ENCODE measurements at regions not wholly inside any gene's neighbourhood (a gene's known extent, or its start where the extent isn't known, plus 50 kb on each side); places are given as distances from the start of the nearest gene placed in this dataset.

- DNase-seq, result no peak
These were observed 637.8 kb downstream of the RAB28 start for GRCh38 chr4:12846368-12846767.

- no peak for DNase-seq
These were observed 640.0 kb downstream of the RAB28 start for GRCh38 chr4:12844141-12844540.

- no peak for DNase-seq
These were observed 656.2 kb downstream of the RAB28 start for GRCh38 chr4:12827966-12828365.

- DNase-seq, result no peak
These were observed 692.6 kb downstream of the RAB28 start for GRCh38 chr4:12791536-12791935.

- DNase-seq, result no peak
These were observed 696.9 kb downstream of the RAB28 start for GRCh38 chr4:12787261-12787660.

GRCh38 chr4:12778706-12779105, 705.4 kb downstream of the RAB28 start:
- no peak for DNase-seq

- DNase-seq, result no peak
These were observed 705.9 kb downstream of the RAB28 start for GRCh38 chr4:12778191-12778590.

GRCh38 chr4:12770351-12770750, 713.8 kb downstream of the RAB28 start:
- DNase-seq, result no peak

- DNase-seq, result no peak
These were observed 722.4 kb downstream of the RAB28 start for GRCh38 chr4:12761694-12762093.

- DNase-seq, result no peak
These were observed 737.0 kb downstream of the RAB28 start for GRCh38 chr4:12747154-12747553.

GRCh38 chr4:12746221-12746620, 737.9 kb downstream of the RAB28 start:
- DNase-seq, result no peak

GRCh38 chr4:12734586-12734985, 749.6 kb downstream of the RAB28 start:
- DNase-seq, result no peak

GRCh38 chr4:12729384-12729783, 754.8 kb downstream of the RAB28 start:
- DNase-seq, result peak; percentile 4 to 38 (median 14)

- peak in 3 of 4 experiments; percentile 4 to 28 (median 14) for DNase-seq
These were observed 759.6 kb downstream of the RAB28 start for GRCh38 chr4:12724510-12724909.

- no peak for DNase-seq
These were observed 760.2 kb downstream of the RAB28 start for GRCh38 chr4:12723849-12724447.

- DNase-seq, result no peak
These were observed 767.2 kb downstream of the RAB28 start for GRCh38 chr4:12716896-12717295.

- no peak for DNase-seq
These were observed 771.3 kb downstream of the RAB28 start for GRCh38 chr4:12712648-12713339.

GRCh38 chr4:12707381-12708175, 776.6 kb downstream of the RAB28 start:
- DNase-seq, result no peak

- no peak for DNase-seq
These were observed 781.1 kb downstream of the RAB28 start for GRCh38 chr4:12703036-12703435.

- DNase-seq, result no peak
These were observed 782.8 kb downstream of the RAB28 start for GRCh38 chr4:12701384-12701783.

GRCh38 chr4:12697970-12698369, 786.2 kb downstream of the RAB28 start:
- DNase-seq, result no peak

- DNase-seq, result no peak
These were observed 791.3 kb downstream of the RAB28 start for GRCh38 chr4:12692815-12693214.

- DNase-seq, result no peak
These were observed 793.0 kb downstream of the RAB28 start for GRCh38 chr4:12691168-12691567.

- no peak for DNase-seq
These were observed 794.7 kb downstream of the RAB28 start for GRCh38 chr4:12689457-12689856.

Measured in suppressor macrophage (primary cell).